GM12878 (cell line): ENCODE measurements at regions not wholly inside any gene's neighbourhood (a gene's known extent, or its start where the extent isn't known, plus 50 kb on each side); places are given as distances from the start of the nearest gene placed in this dataset.
"Not testable (repeated sequence)": the region's sequence is repeated elsewhere in the genome, so short reads cannot be mapped to it uniquely, and the experiment has no call there.

Source experiments
- ATAC-seq: fragments of 200-7000 bp; cut with Tn5 transposase; 3 replicates; pipeline ENCODE4 v1.9.1; 2020; ENCODE audit warnings: mild to moderate bottlenecking, moderate library complexity
- BruUV-seq: library from RNA; stranded (reverse); fragments of 400-500 nt; replicated peaks from 2 replicates; lab custom pipeline; 2021; lab: Mats Ljungman, UMichigan
- CTCF ChIA-PET: fragments of 300-600 bp; sonication (Branson Sonifier 250); formaldehyde crosslinking; extraction: SDS; loops from one replicate; lab custom pipeline; 2021; ENCODE audit warnings: inconsistent platforms; lab: Yijun Ruan, JAX
- POLR2A ChIA-PET: fragments of 350-600 bp; formaldehyde crosslinking; extraction: SDS; loops from one replicate; lab custom pipeline; 2021; ENCODE audit warnings: inconsistent platforms; lab: Charles Lee
- RAD21 ChIA-PET: fragments of 300-600 bp; sonication (Branson Sonifier 250); formaldehyde crosslinking; loops from one replicate; lab custom pipeline; 2023; ENCODE audit warnings: antibody characterized with exemption; ENCODE audit not compliant: unreplicated experiment; lab: Charles Lee
- SMC1A ChIA-PET: fragments of 300-600 bp; sonication (Branson Sonifier 250); formaldehyde crosslinking; loops from one replicate; lab custom pipeline; 2023; ENCODE audit not compliant: unreplicated experiment, uncharacterized antibody; lab: Charles Lee
- DNase-seq: peaks from one replicate; pipeline ENCODE4 v3.0.0-alpha.2; 2011; ENCODE audit warnings: low read depth, low spot score
- FAIRE-seq: peaks from 3 replicates; lab custom pipeline; 2011; peaks lifted over from hg19 to GRCh38; lab: Jason Lieb, UNC
- H2AFZ ChIP-seq: 2 replicates; pipeline ENCODE4 v1.6.0; 2011; ENCODE audit warnings: low read depth, low read length, control low read depth; ENCODE audit not compliant: control insufficient read depth
- H3K27ac ChIP-seq: 2 replicates; pipeline ENCODE4 v1.5.1; 2011; ENCODE audit warnings: control low read depth; ENCODE audit not compliant: control insufficient read depth, insufficient read depth
- H3K27me3 ChIP-seq, 2 experiments: replicated peaks in 1 of 2; 2 replicates each; pipeline versions ENCODE4 v1.6.0 to v1.6.1; 2011; ENCODE audit warnings: low read length in 1 of 2; ENCODE audit not compliant: control insufficient read depth in 2 of 2, insufficient read depth in 2 of 2
- H3K36me3 ChIP-seq, 2 experiments: 2 replicates each; pipeline ENCODE4 v1.5.1; 2011; ENCODE audit warnings: low read length in 1 of 2; ENCODE audit not compliant: control insufficient read depth in 2 of 2, insufficient read depth in 2 of 2
- H3K4me1 ChIP-seq: 2 replicates; pipeline ENCODE4 v1.6.1; 2011; ENCODE audit warnings: mild to moderate bottlenecking, low read length, moderate library complexity, mixed read lengths; ENCODE audit not compliant: control insufficient read depth, insufficient read depth
- H3K4me2 ChIP-seq: 2 replicates; pipeline ENCODE4 v1.6.0; 2011; ENCODE audit warnings: control low read depth; ENCODE audit not compliant: control insufficient read depth, insufficient read depth
- H3K4me3 ChIP-seq: fragments of 200-600 bp; sonication (generic); 2 replicates; pipeline ENCODE4 v1.5.1; 2016
- H3K79me2 ChIP-seq: 2 replicates; pipeline ENCODE4 v1.6.0; 2011; ENCODE audit warnings: low read length; ENCODE audit not compliant: control insufficient read depth, insufficient read depth
- H3K9ac ChIP-seq: 2 replicates; pipeline ENCODE4 v1.8.0; 2011; ENCODE audit warnings: low read length, control low read depth, mixed read lengths; ENCODE audit not compliant: control insufficient read depth, insufficient read depth
- H3K9me3 ChIP-seq: replicated peaks from 3 replicates; pipeline ENCODE4 v1.5.1; 2011; ENCODE audit warnings: mild to moderate bottlenecking, low read length; ENCODE audit not compliant: control insufficient read depth, insufficient read depth
- H4K20me1 ChIP-seq: 2 replicates; pipeline ENCODE4 v1.6.0; 2011; ENCODE audit not compliant: control insufficient read depth, insufficient read depth
- WGBS: methylation state at CpG from one replicate; pipeline ENCODE4 v1.1.6; 2016; ENCODE audit warnings: low lambda C conversion rate; ENCODE audit not compliant: insufficient replicate concordance, insufficient coverage; ENCODE audit errors: missing lambda C conversion rate; 5-methylcytosine and 5-hydroxymethylcytosine counted together
- in situ Hi-C: fragments of 300-500 bp; cut with MboI; formaldehyde crosslinking; loops from 9 replicates; pipeline ENCODE4 v1.14.3; 2018; ENCODE audit warnings: mixed read lengths
- intact Hi-C: fragments of 100-400 bp; cut with micrococcal nuclease; formaldehyde crosslinking; loops from one replicate; pipeline ENCODE4 v1.14.2; 2022; ENCODE audit not compliant: unreplicated experiment

GRCh38 chr7:149579365-149579764, 81.8 kb upstream of the ZNF746 start:
- CTCF ChIA-PET, RAD21 ChIA-PET, H4K20me1 ChIP-seq, SMC1A ChIA-PET, H3K4me2 ChIP-seq, H3K4me1 ChIP-seq, intact Hi-C loops, H2AFZ ChIP-seq, H3K36me3 ChIP-seq, H3K27me3 ChIP-seq, DNase-seq, ATAC-seq, H3K9ac ChIP-seq, in situ Hi-C loops, H3K27ac ChIP-seq, FAIRE-seq, H3K4me3 ChIP-seq, H3K79me2 ChIP-seq, POLR2A ChIA-PET, BruUV-seq: not testable (repeated sequence)
- peaks cover 12% of the 10 kb centered on the region; the same call in 2 of the 3 replicates for H3K9me3 ChIP-seq
- 98% methylated on average over 19 of the region's 19 CpGs for WGBS

DNA sequence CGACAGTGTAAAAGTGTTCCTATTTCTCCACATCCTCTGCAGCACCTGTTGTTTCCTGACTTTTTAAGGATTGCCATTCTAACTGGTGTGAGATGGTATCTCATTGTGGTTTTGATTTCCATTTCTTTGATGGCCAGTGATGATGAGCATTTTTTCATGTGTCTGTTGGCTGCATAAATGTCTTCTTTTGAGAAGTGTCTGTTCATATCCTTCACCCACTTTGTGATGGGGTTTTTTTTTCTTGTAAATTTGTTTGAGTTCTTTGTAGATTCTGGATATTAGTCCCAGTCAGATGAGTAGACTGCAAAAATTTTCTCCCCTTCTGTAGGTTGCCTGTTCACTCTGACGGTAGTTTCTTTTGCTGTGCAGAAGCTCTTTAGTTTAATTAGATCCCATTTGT, 76.8 kb upstream of the ZNF746 start:
- DNase-seq, H3K4me3 ChIP-seq, intact Hi-C loops, H4K20me1 ChIP-seq, H3K36me3 ChIP-seq, RAD21 ChIA-PET, FAIRE-seq, SMC1A ChIA-PET, ATAC-seq, H3K4me2 ChIP-seq, H3K27ac ChIP-seq, CTCF ChIA-PET, H3K79me2 ChIP-seq, H3K9ac ChIP-seq, H3K9me3 ChIP-seq, H3K4me1 ChIP-seq, POLR2A ChIA-PET, BruUV-seq, H2AFZ ChIP-seq, H3K27me3 ChIP-seq, in situ Hi-C loops: not testable (repeated sequence)
- WGBS: 100% methylated on average over 2 of the region's 2 CpGs
